ENCODE measurements at regions not wholly inside any gene's neighbourhood (a gene's known extent, or its start where the extent isn't known, plus 50 kb on each side); places are given as distances from the start of the nearest gene placed in this dataset.

DNA sequence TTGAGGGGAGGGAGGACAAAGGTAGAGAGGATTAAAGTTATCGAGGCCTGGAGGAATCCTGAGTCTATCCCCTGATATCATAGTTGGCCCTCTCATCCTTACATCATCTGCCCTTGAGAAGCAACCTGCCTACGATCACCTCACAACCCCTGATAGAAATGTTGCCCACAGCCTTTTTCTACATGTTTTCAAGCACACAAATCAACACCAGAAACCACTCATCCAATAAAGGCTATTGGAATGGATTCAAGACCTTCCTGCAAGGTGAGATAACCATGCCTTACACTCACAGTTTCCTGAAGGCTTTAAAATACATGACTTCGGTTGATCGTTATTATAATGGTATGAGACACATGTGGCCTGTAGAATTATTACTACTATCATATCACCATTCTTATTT, 175.7 kb upstream of the EGLN3 start:
- Mint-ChIP-seq H3K9me3 (ENCODE audit: unreplicated experiment) (no peaks in the 10 kb centered on the region), H3K27ac (ENCODE audit: unreplicated experiment) (no peak overlapping the region), H3K27me3 (ENCODE audit: unreplicated experiment) (no peaks in the 10 kb centered on the region), H3K4me3 (ENCODE audit: unreplicated experiment) (no peak overlapping the region), H3K36me3 (ENCODE audit: low read depth, unreplicated experiment) (no peaks in the 10 kb centered on the region), H3K4me1 (ENCODE audit: unreplicated experiment) (peaks cover 8% of the 10 kb centered on the region)
- TF ChIP-seq, protein P1, sequence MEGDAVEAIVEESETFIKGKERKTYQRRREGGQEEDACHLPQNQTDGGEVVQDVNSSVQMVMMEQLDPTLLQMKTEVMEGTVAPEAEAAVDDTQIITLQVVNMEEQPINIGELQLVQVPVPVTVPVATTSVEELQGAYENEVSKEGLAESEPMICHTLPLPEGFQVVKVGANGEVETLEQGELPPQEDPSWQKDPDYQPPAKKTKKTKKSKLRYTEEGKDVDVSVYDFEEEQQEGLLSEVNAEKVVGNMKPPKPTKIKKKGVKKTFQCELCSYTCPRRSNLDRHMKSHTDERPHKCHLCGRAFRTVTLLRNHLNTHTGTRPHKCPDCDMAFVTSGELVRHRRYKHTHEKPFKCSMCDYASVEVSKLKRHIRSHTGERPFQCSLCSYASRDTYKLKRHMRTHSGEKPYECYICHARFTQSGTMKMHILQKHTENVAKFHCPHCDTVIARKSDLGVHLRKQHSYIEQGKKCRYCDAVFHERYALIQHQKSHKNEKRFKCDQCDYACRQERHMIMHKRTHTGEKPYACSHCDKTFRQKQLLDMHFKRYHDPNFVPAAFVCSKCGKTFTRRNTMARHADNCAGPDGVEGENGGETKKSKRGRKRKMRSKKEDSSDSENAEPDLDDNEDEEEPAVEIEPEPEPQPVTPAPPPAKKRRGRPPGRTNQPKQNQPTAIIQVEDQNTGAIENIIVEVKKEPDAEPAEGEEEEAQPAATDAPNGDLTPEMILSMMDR (IDR thresholded peaks at IDR 0.05; ENCODE audit: unreplicated experiment): no peak
- DNase-seq (ENCODE audit: low spot score): no peak

DNA sequence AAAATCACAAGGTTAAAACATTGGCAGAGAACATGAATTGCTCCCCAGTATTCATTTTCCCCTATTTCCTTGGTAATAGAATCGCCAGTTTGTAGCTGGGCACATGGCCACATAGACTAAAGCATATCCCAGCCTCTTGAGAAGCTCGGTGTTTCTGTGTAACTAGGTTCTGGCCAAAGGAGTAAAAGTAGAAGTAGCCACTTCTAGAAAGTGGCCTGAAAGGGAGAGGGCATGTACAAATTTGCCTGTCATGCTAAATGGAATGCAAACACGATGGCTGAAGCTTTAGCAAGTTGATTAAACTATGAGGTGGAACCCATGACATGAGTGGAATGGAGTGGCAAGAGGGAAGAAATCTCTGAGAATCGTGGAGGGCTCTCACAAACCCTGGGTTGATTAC, 173.7 kb upstream of the EGLN3 start:
- Mint-ChIP-seq H3K36me3 (ENCODE audit: low read depth, unreplicated experiment) (no peaks in the 10 kb centered on the region), H3K4me1 (ENCODE audit: unreplicated experiment) (peaks cover 8% of the 10 kb centered on the region), H3K9me3 (ENCODE audit: unreplicated experiment) (no peaks in the 10 kb centered on the region), H3K4me3 (ENCODE audit: unreplicated experiment) (no peak overlapping the region), H3K27me3 (ENCODE audit: unreplicated experiment) (no peaks in the 10 kb centered on the region), H3K27ac (ENCODE audit: unreplicated experiment) (no peak overlapping the region)
- TF ChIP-seq, protein P1 (IDR thresholded peaks at IDR 0.05; ENCODE audit: unreplicated experiment): no peak
- DNase-seq (ENCODE audit: low spot score): no peak

DNA sequence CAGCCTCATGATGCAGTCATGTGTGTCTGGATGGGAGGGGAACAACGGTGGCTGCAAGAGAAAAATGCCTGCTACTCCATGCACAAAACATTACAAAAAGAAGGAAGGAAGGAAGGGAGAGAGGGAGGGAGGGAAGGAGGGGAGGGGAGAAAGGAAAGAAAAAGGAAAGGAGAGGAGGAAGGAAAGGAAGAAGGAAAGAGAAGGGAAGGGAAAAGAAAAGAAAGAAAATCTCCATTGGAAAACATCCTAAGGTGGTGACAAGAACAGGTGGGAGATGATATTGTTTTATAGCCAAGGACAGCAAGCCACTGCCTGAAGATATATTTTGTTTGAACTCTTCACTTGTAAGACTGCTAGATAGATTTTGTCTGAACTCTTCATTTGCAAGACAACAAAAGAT, 171.8 kb upstream of the EGLN3 start:
- no peaks in the 10 kb centered on the region for H3K27me3 Mint-ChIP-seq (ENCODE audit: unreplicated experiment)
- no peak overlapping the region for H3K4me3 Mint-ChIP-seq (ENCODE audit: unreplicated experiment)
- peaks cover 8% of the 10 kb centered on the region for H3K4me1 Mint-ChIP-seq (ENCODE audit: unreplicated experiment)
- H3K27ac Mint-ChIP-seq (ENCODE audit: unreplicated experiment): no peak overlapping the region
- no peak for DNase-seq (ENCODE audit: low spot score)
- no peaks in the 10 kb centered on the region for H3K9me3 Mint-ChIP-seq (ENCODE audit: unreplicated experiment)
- TF ChIP-seq, protein P1 (IDR thresholded peaks at IDR 0.05; ENCODE audit: unreplicated experiment): no peak
- no peaks in the 10 kb centered on the region for H3K36me3 Mint-ChIP-seq (ENCODE audit: low read depth, unreplicated experiment)

DNA sequence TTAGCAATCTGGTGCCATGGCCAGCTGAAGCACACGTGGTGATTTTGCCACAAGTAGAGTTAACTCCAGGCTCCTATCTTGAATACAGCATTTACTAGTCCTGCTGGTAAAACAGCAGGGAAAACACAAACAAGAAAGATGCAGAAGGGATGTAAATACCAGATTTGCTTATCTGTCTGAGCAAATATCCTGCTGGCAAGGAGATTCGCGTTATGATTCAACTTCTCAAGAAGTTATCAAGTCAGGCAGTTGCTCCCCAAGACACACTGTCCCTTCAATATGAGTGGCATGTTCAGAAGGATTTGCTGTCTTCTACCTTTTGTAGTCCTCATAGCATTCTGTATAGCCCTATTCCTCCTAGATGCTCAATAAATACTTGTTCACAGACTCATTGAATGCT, 171.2 kb upstream of the EGLN3 start:
- Mint-ChIP-seq H3K4me3 (ENCODE audit: unreplicated experiment) (no peak overlapping the region), H3K9me3 (ENCODE audit: unreplicated experiment) (no peaks in the 10 kb centered on the region), H3K27ac (ENCODE audit: unreplicated experiment) (no peak overlapping the region), H3K27me3 (ENCODE audit: unreplicated experiment) (no peaks in the 10 kb centered on the region), H3K4me1 (ENCODE audit: unreplicated experiment) (peaks cover 8% of the 10 kb centered on the region), H3K36me3 (ENCODE audit: low read depth, unreplicated experiment) (no peaks in the 10 kb centered on the region)
- DNase-seq (ENCODE audit: low spot score): no peak
- TF ChIP-seq, protein P1 (IDR thresholded peaks at IDR 0.05; ENCODE audit: unreplicated experiment): no peak

DNA sequence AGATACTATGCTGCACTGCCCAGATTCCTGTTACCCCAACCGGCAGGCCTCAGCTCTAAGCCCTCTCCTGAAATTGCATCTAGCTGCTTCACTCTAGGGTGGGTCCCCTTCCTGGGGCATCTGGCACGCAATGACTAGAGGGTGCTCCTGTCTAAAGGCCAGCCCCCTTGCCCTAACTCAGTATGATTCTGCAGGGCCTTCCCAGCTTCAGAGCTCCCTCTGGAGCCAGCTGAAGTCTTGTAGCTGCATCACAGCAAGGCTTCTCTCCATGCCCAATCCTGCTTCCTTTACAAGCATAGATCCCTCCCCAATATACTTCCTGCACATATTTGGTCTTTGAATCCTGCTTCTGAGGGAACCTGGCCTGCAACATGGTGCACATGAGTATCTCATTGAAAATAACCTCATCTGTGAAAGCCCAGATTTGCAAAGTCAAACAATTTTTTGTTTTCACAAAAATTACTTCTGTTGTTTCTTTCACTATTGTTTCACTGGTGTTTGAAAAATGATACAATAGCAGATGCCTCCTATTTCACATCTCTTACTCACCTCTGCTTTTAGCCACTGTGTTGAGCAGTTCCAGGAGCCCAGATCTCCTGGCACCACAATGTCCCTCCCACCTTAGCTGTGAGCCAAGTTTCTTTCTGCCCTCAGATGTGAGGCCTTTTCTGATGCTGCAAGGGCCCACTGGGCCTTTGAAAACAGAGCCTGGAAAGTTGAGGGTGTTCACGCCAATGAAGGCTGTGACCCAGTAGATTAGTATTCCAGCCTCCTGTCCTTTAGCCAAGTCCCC, 169.5 kb upstream of the EGLN3 start:
- no peak for DNase-seq (ENCODE audit: low spot score)

More for the DNA sequence above, 169.5 kb upstream of the EGLN3 start:
- no peaks in the 10 kb centered on the region for H3K27me3 Mint-ChIP-seq (ENCODE audit: unreplicated experiment)
- H3K27ac Mint-ChIP-seq (ENCODE audit: unreplicated experiment): no peak overlapping the region
- no peaks in the 10 kb centered on the region for H3K9me3 Mint-ChIP-seq (ENCODE audit: unreplicated experiment)
- no peak overlapping the region for H3K4me3 Mint-ChIP-seq (ENCODE audit: unreplicated experiment)
- no peaks in the 10 kb centered on the region for H3K36me3 Mint-ChIP-seq (ENCODE audit: low read depth, unreplicated experiment)
- H3K4me1 Mint-ChIP-seq (ENCODE audit: unreplicated experiment): peaks cover 8% of the 10 kb centered on the region
- TF ChIP-seq, protein P1 (IDR thresholded peaks at IDR 0.05; ENCODE audit: unreplicated experiment): no peak
